HG03342 (cell line): ENCODE measurements at regions not wholly inside any gene's neighbourhood (a gene's known extent, or its start where the extent isn't known, plus 50 kb on each side); places are given as distances from the start of the nearest gene placed in this dataset.

Experiments
- ATAC-seq: cut with Tn5 transposase; IDR thresholded peaks from one replicate; pipeline ENCODE4 v1.9.1; 2021; ENCODE audit warnings: mild to moderate bottlenecking, moderate library complexity; ENCODE audit not compliant: unreplicated experiment

GRCh38 chrX:69232945-69233344 is 67.7 kb upstream of the PJA1 start:
- ATAC-seq = no peak

- ATAC-seq = no peak
Observed at GRCh38 chrX:69231903-69232302, 66.7 kb upstream of the PJA1 start.

DNA sequence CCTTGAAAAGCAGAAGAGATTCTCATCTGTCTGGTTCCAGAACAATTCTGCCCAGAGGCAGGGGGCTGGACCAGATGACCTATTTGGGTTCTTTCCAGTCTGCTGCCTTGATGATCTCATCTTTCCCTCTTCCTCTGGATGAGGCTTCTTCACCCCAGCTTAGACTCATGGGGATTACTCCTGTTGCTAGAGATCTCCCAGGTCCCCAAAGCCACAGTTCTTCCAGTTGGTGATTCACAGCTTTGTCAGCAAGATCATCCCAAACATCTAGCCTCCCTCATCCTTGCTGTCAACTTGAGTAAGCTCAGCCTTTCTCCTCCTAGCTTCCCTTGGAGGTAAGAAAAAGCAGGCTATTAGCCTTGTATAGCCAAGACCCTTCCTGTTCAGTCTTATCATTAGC is 64.2 kb upstream of the PJA1 start:
- ATAC-seq = no peak

GRCh38 chrX:69228732-69229131 is 63.5 kb upstream of the PJA1 start:
- ATAC-seq = no peak

DNA sequence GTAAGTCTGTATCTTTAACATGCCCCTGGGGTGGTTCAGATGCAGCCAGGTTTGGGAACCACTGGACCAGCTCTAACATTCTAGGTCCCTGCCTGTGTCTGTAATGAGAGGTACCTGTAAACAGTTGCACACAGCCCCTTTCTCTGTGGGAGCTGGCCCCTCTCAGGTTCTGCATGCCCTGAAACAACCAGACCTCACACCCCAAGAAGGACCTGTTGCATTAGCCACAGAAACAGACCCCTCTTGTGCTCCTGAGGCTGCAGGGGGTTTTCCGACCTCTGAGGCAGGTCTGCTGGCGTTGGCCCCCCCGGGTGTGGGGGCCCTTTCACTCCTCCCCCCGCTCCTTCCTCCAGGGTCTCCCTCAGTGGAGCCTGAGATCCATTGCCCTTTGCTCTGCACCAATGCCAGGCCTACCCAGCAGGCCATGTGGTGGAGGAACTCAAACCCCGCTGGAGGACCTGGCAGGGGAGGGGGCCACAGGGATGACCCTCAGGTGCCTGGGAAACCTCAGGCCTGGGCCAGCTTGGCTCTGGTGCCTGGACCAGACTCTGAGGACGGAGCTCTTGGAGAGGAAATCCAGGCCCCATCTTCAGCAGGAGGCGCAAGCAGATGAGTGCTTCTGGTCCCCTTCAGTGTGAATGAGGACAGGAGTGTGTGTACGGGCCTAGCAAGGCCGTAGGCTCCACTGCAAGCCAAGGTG is 61.4 kb upstream of the PJA1 start:
- no peak for ATAC-seq

DNA sequence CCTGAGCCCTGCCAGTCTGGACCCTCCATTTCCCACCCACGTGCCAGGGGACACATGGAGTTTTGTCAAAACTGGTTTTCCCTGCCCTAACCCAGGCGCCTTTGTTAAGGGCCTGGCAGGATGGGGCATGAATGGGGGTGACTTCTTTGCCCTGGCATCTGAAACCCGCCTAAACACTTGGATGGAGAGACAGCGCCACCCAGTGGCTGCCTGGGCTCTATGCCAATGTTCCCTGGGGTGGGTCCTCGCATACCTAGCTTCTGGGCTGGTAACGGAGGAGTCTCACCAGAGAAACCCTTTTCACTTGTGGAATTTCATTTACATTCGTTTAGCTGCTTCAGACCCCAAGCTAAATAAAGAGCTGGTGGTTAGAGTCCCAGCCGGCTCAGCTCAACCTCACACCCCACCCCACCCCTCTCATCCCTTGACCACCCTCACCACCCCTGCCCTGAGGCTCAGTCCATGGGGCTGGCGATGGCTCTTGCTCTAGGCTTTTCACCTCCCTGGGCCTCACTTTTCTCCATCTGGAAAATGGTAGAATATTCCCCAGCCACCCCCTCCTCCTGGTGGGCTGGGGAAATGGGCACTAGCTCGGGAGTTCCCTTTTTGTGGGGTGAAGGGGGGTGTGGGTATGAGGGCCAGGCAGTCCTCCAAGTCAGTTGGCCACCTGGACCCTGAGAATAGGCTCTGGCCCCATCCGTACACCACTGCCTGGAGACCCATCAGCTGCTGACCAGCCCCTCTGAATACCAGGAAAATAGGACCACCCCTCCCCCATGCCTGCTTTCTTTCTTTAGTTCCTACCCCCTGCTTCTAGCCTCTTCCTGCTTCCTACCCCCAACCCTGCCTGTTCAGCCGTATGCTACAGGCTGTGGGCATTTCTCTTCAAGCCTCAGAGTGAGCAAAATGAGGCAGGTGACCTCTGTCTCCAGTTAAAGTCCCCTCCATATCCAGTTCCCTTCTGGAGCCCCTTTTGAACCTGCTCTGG is 57.1 kb upstream of the PJA1 start:
- peak; percentile 67 for ATAC-seq

GRCh38 chrX:69221239-69222102 is 56.2 kb upstream of the PJA1 start:
- peak; percentile 16 for ATAC-seq

DNA sequence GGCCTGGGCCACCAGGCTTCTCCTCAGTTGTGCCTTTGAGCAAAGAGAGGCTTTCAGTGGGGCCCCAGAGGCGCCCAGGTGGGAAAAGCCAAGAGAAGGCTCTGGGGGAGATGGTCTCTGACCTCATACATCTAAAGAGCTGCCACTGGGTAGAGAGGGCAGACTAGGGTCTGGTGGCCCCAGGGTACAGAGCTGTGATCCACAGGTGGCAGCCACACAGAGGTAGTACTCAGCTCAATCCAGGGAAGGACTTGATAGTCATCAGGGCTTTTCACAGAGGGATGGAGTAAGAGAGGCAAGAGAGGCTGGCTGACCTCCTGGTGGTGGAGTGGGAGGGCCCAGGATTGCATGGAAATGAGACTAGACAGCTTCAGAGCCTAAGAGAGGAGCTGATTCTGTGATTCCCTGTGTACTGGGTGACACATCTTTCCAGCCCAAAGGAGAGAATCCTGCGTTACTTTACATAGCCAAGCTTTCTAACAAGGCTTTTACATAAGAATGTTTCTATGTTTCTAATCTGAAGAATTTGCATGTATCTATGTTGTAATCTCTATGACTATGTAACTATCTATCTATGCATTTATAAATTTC is 53.2 kb upstream of the PJA1 start:
- no peak for ATAC-seq

- no peak for ATAC-seq
Observed at GRCh38 chrX:69216911-69217310, 51.7 kb upstream of the PJA1 start.

GRCh38 chrX:69216446-69216845 is 51.2 kb upstream of the PJA1 start:
- no peak for ATAC-seq

DNA sequence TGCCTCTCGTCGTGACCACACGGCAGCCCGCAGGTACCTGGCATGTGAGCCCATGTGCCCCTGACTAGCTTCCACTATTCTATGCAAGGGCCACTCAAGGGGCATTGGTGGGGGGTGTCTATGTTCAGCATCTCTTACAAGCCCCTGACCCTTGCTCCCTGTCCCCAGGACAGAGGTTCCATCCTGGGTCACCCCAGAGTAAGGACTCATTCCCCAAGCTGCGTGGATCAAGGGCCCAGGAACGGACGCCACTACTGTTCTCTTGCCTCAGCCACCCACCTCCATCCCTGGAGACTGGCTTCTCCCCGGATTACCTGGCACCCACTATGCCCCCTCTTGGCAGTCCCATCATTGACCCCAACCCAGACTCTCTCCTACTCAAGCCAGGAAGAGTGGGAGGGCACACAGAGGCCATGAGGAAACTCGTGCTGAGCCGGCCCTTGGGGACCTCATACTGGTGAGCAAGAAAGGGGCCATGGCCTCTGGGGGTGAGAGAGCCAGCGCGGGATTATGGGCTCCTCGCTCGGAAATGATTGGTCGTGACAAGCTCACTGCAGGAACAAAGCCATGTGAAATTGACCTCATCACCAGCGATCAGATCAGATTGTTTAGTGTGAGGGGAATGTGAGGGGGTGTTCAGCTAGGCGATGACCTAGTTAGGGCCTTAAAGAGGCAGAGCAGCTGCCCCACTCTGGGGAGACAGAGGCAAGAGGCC is 50.1 kb upstream of the PJA1 start:
- no peak for ATAC-seq
